GM19468 (cell line): ENCODE measurements at regions not wholly inside any gene's neighbourhood (a gene's known extent, or its start where the extent isn't known, plus 50 kb on each side); places are given as distances from the start of the nearest gene placed in this dataset.
A peak's percentile ranks its signal among the peaks of the same experiment; 100 is the strongest.

Source experiments
- ATAC-seq: cut with Tn5 transposase; IDR thresholded peaks from one replicate; pipeline ENCODE4 v1.9.1; 2021; ENCODE audit warnings: mild to moderate bottlenecking, moderate library complexity, moderate number of reproducible peaks; ENCODE audit not compliant: unreplicated experiment; ENCODE audit errors: extremely low read depth

- ATAC-seq, result no peak
Observed at GRCh38 chr20:53711333-53712211, 117.9 kb upstream of the ZNF217 start.

GRCh38 chr20:53708129-53708968 is 114.7 kb upstream of the ZNF217 start:
- ATAC-seq, result peak; percentile 61

GRCh38 chr20:53707371-53708055 is 113.9 kb upstream of the ZNF217 start:
- peak; percentile 7 for ATAC-seq

GRCh38 chr20:53706466-53707370 is 113.1 kb upstream of the ZNF217 start:
- no peak for ATAC-seq

- no peak for ATAC-seq
Observed at GRCh38 chr20:53706008-53706465, 112.4 kb upstream of the ZNF217 start.

GRCh38 chr20:53702617-53703016 is 109.0 kb upstream of the ZNF217 start:
- ATAC-seq, result no peak

- ATAC-seq, result no peak
Observed at GRCh38 chr20:53699906-53700305, 106.3 kb upstream of the ZNF217 start.

GRCh38 chr20:53699085-53699674 is 105.5 kb upstream of the ZNF217 start:
- no peak for ATAC-seq

GRCh38 chr20:53698371-53698978 is 104.8 kb upstream of the ZNF217 start:
- ATAC-seq, result no peak

- no peak for ATAC-seq
Observed at GRCh38 chr20:53695797-53696527, 102.3 kb upstream of the ZNF217 start.

GRCh38 chr20:53693262-53693871 is 99.7 kb upstream of the ZNF217 start:
- ATAC-seq, result no peak

- ATAC-seq, result no peak
Observed at GRCh38 chr20:53692465-53693067, 98.9 kb upstream of the ZNF217 start.

GRCh38 chr20:53691811-53692192 is 98.2 kb upstream of the ZNF217 start:
- ATAC-seq, result no peak

GRCh38 chr20:53691060-53691810 is 97.6 kb upstream of the ZNF217 start:
- ATAC-seq, result no peak

GRCh38 chr20:53688085-53688484 is 94.4 kb upstream of the ZNF217 start:
- no peak for ATAC-seq

GRCh38 chr20:53685070-53685595 is 91.5 kb upstream of the ZNF217 start:
- ATAC-seq, result no peak
